ENCODE measurements at regions not wholly inside any gene's neighbourhood (a gene's known extent, or its start where the extent isn't known, plus 50 kb on each side); places are given as distances from the start of the nearest gene placed in this dataset.

DNA sequence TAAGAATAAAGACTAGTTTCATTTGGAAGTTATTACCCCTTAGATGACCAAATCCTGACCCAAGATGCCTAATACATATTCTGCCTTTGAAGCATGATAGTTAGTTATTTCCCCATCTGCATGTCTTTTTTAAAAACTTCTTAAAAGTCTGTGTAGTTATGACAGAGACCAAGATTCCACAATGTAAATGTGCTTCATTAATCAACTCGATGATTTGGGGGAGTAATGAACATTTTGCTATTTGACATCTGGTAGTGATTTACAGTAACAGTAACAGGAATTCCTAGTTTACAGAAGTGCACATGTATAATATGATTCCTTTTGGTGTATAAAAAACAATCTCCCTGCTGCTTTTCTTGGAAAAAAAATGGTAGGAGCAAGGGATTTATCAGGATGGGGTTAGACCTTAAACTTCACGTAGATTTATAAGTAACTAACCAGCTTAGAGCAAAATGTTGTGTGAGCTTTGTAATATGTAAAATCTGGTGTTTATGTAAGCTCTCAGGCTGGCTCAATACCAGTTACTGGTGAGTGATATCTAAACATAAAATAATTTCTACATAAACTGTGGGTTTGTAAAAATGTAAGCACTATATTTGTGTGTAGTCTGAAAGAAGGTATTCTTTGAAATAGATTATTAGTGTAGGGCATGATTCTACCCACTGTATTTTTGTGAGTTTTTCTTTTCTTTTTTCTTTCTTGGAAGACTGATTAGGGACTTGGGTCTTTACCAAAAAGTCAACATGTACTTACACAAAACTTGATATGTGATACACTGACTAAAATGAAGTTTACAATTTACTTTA lies 641.6 kb downstream of the EPHA4 start:
- no peak for DNase-seq (ENCODE audit: low spot score)
- no peak overlapping the region for H3K4me3 ChIP-seq
- no peak overlapping the region for H3K27ac ChIP-seq
- TF ChIP-seq, protein P1, sequence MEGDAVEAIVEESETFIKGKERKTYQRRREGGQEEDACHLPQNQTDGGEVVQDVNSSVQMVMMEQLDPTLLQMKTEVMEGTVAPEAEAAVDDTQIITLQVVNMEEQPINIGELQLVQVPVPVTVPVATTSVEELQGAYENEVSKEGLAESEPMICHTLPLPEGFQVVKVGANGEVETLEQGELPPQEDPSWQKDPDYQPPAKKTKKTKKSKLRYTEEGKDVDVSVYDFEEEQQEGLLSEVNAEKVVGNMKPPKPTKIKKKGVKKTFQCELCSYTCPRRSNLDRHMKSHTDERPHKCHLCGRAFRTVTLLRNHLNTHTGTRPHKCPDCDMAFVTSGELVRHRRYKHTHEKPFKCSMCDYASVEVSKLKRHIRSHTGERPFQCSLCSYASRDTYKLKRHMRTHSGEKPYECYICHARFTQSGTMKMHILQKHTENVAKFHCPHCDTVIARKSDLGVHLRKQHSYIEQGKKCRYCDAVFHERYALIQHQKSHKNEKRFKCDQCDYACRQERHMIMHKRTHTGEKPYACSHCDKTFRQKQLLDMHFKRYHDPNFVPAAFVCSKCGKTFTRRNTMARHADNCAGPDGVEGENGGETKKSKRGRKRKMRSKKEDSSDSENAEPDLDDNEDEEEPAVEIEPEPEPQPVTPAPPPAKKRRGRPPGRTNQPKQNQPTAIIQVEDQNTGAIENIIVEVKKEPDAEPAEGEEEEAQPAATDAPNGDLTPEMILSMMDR (IDR thresholded peaks at IDR 0.05): no peak

DNA sequence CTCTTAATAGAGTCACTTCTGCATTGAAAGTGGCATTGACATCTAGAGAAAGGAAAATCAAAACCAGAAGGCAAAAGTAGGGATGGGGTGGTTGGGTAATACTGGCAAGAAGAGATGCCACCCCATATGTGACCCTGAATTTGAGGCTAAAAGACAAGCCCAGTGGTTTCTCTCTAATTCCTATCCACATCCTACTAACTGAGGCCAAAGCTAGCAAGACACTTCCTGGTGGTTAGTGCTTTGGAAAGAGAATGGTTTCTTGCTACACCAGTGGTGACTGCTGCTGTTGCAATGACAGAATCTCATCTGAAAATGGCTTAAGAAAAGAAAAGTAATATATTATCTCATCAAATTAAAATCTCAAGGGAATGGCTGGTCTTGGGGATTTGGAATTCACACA lies 640.6 kb downstream of the EPHA4 start:
- TF ChIP-seq, protein P1 (IDR thresholded peaks at IDR 0.05): no peak
- no peak overlapping the region for H3K27ac ChIP-seq
- no peak overlapping the region for H3K4me3 ChIP-seq
- DNase-seq (ENCODE audit: low spot score): no peak

DNA sequence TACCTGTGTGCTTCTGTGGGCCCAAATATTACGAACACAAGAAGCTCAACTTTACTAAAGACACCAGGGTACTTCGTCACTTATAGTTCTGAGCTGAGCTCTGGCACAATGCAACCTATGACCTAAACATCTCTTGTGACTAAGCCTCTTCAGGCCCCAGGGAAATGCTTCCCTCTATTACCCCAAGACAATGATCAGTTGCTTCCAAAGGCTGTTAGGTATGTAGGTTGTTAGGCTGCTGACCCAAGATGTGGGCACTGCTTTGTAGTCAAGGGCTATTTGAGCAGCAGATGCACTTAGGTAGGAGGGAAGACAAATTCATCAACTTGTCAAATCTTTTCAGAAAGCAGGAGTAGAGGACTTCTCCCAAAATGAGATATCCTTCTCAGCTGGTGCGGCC lies 640.1 kb downstream of the EPHA4 start:
- TF ChIP-seq, protein P1 (IDR thresholded peaks at IDR 0.05): no peak
- H3K27ac ChIP-seq: no peak overlapping the region
- no peak overlapping the region for H3K4me3 ChIP-seq
- no peak for DNase-seq (ENCODE audit: low spot score)

DNA sequence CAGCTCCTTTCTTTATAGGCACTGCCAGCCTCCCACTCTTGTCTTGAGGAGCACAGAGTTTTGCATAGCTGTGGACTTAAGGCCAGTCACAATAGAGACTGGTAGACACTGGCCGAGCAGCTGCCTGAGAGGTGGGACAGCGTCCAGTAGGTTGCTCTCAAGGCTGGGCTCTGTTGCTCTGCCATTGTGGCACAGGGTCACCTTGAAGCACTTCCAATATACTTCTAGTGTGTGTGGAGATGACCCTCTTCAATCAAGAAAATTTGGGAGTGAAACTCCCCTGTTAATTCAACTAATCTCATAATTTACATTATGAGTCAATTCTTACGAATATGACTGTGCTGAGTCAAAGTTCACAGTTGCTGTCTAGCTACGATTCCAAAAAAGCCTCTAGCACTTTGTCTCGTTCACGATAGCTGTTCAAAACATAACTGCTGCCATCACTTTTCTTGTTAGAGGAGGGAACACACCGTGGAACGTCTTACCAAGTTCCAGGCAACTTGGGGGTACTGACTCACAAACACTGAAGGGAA lies 636.2 kb downstream of the EPHA4 start:
- no peak for DNase-seq (ENCODE audit: low spot score)
- H3K27ac ChIP-seq: no peak overlapping the region
- H3K4me3 ChIP-seq: no peak overlapping the region
- TF ChIP-seq, protein P1 (IDR thresholded peaks at IDR 0.05): no peak

DNA sequence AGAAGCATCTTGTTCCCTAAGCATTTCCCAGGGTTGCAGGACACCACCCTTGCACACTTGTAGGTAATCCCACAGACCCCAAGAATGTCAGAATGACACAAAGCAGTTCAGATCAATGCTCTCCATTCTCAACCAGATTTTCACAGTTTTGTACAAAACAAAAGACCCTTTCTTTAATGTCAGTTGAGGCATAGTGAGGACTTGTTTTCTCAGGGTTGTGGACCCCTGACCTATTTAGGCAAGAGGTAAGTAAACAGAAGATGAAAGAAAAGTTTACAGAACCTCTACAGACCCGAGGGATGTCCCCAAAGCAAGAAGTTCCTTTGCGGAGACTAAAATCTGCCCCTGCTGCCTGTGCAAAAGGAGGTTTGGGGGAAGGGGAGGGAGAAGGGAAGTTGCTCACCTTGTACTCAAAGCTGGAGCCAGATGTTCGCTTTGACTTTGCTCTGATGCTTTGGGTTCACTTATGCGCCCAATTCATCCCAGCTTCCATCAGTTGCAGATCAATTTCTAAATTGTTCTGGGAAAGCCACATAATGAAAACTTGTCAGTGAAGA lies 635.4 kb downstream of the EPHA4 start:
- no peak overlapping the region for H3K4me3 ChIP-seq
- H3K27ac ChIP-seq: no peak overlapping the region
- no peak for DNase-seq (ENCODE audit: low spot score)
- TF ChIP-seq, protein P1 (IDR thresholded peaks at IDR 0.05): no peak

DNA sequence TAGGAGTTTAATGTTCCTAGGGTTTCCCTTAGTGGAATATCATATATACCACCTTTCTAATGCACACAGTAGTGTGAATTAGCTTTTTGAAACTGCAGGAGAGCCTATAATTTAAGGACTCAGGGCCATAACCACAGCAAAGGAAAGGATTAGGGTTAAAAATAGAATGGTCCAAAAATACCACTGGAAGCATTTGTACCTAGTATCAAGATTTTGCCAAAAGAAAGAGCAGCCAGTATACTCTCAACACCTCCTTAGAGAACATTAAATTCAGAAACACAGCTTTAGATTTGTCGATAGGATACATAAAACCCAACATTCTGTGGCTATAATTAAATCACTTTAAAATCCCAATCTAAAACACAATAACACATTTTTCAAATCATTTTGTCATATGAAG lies 634.9 kb downstream of the EPHA4 start:
- no peak for DNase-seq (ENCODE audit: low spot score)
- TF ChIP-seq, protein P1 (IDR thresholded peaks at IDR 0.05): no peak
- H3K27ac ChIP-seq: no peak overlapping the region
- H3K4me3 ChIP-seq: no peak overlapping the region

DNA sequence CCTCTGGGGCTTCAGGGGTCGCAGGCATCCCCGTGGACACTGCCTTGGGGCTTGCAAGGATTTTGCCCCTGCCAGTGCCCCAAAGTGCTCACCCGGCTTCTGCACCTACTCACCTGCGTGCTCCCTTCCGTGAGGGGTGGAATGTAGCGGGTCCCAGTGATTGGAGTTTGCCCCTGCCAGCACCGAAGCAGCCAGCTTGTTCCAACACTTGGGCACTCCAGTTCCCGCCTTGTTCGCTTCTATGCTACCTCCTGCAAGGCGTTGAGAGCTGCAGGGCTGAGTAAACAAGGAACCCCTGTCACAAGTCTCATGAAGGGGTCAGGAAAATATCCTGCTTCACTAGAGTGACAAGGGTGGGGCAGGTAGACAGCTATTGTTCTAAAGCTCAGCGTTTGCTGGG lies 631.5 kb downstream of the EPHA4 start:
- no peak overlapping the region for H3K27ac ChIP-seq
- no peak for DNase-seq (ENCODE audit: low spot score)
- no peak overlapping the region for H3K4me3 ChIP-seq
- TF ChIP-seq, protein P1 (IDR thresholded peaks at IDR 0.05): no peak
